Daoy (cell line): ENCODE measurements at regions not wholly inside any gene's neighbourhood (a gene's known extent, or its start where the extent isn't known, plus 50 kb on each side); places are given as distances from the start of the nearest gene placed in this dataset.
A peak's percentile ranks its signal among the peaks of the same experiment; 100 is the strongest.

ENCODE experiments used
- DNase-seq: peaks from one replicate; pipeline ENCODE4 v3.0.0-alpha.2; 2015; ENCODE audit warnings: low read depth

GRCh38 chr6:22466665-22467245, 102.6 kb upstream of the HDGFL1 start:
- DNase-seq = no peak

GRCh38 chr6:22467645-22468044, 101.7 kb upstream of the HDGFL1 start:
- DNase-seq = no peak

- no peak for DNase-seq
Observed at GRCh38 chr6:22468256-22468965, 101.0 kb upstream of the HDGFL1 start.

GRCh38 chr6:22470454-22471131, 98.8 kb upstream of the HDGFL1 start:
- no peak for DNase-seq

GRCh38 chr6:22471132-22471690, 98.2 kb upstream of the HDGFL1 start:
- peak; percentile 65 for DNase-seq

DNA sequence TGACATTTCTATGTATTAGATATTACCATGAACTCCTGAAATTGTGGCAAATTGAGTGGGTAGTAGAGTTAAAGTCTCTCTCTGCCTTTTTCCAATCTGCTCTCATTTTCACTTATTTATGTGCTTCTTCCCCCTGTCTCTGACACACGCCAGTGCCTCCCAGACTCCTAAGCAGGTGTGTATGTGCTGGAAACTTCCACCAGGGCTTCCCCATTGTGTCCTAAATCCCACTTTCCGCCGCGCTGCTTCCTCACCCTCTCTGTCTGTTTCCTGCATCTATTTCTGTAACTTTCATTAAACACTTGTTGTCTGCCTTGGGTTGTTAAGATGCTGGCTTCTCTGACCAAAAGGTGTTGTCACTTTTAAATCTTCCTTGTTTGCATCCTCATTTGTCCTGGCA, 97.6 kb upstream of the HDGFL1 start:
- no peak for DNase-seq

DNA sequence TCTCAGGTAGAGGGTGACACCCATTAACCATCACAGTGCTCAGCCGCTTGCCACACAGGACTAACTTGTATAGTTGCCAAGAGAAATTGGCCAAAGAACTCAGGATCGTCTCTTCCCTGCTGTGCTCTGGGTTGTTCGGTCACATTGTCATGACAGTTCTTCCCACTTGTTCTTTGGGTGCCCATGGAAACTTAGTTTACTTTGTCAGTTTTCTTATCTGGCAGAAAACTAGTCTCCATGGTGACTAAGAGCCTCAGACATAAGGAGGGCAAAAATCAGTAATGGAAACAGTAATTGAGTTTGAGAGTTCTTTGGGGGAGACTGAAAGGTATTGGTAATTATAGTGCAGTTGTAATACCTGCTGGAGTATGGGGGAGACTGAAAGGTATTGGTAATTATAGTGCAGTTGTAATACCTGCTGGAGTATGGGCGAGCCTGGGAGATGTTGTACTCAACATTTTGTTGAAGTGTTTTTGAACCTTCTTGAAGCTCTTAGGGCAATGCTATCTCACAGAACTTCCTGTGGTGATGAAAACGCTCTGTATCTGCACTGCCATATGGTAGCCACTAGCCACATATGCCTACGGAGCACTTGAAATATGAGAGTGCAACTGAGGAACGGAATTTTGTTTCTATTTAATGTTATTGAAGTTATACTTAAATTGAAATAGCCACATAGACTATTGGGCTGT, 95.2 kb upstream of the HDGFL1 start:
- DNase-seq = no peak

GRCh38 chr6:22476811-22477390, 92.5 kb upstream of the HDGFL1 start:
- DNase-seq = no peak

GRCh38 chr6:22497276-22497675, 72.1 kb upstream of the HDGFL1 start:
- DNase-seq = no peak

DNA sequence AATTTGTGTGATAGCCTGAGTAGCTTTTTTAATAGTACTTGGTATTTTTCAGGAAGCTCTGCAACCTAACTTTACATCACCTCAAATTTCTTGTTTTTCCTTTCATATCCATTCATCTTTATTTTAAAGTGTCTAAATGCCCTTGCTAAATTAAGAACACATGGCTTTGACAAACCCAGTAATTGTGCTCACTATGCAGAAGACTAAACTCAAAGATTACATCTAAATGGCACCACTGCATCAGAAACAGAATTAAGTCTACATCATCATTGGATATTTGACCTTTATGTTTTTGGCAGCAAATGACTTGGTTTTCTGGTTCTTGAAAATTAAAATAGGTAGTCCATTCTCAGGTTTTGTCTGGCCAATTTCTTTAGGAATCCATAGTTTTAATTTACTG, 69.6 kb upstream of the HDGFL1 start:
- DNase-seq = no peak

- no peak for DNase-seq
Observed at GRCh38 chr6:22506496-22506895, 62.9 kb upstream of the HDGFL1 start.

DNA sequence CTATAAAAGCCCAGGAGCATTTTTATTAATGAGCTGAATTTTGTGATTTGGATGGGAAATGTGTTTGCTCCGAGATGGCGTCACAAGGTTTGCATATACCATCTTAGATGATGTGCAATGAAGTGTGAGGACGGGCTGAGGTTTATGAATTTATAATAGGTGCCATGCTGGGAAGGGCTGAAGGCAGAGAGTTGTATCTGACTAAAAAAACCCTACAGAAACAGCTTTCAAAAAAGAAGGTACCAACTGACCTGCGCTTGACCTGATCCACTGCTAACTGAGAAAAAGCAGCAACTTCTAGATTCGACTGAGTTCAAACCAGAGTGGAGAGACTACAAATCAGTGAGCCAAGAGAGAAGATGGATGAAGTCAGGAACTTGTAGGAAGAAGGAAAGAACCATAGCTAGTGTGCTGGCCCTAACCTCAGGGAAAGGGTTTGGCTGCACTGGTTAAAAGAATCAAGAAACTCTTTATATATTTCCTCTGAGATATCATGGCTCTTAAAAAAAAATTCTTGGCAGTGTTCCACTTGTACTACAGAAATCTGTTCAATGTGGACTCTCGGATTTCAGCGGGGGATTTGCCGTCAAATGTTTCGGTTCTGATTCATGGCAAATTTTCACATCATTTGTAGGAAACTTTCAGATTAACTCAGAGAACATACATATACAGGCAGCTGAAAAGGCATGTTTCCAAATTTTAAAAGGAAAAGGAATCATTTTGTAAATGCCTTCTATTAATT, 56.5 kb upstream of the HDGFL1 start:
- DNase-seq = no peak

GRCh38 chr6:22513667-22514066, 55.7 kb upstream of the HDGFL1 start:
- no peak for DNase-seq

DNA sequence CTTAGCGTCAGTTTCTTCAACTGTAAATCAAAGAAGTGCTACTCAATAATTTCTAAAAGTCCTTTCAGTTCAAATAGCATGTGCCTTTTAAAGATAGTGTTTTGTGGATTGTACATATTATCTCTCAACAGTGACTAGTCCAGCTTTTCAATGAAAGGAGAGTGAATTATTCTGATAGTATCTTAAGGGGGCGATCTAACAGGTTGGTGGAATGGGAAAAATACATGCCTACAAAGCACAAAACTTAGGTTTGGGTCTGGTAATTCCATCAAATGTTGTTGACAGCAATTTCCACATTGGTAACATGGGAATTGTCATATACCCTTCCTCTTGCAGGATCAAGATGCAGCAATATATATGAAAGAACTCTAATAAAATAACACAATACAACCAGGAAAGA, 50.1 kb upstream of the HDGFL1 start:
- DNase-seq = no peak
